ENCODE measurements at regions not wholly inside any gene's neighbourhood (a gene's known extent, or its start where the extent isn't known, plus 50 kb on each side); places are given as distances from the start of the nearest gene placed in this dataset.

- in situ Hi-C loops (cut with HindIII; ENCODE audit: low pct_unique_long_range_greater_than_20kb, low sequenced_read_pairs), result no loop called here
- no peak for TF ChIP-seq JUND (IDR thresholded peaks at IDR 0.05; ENCODE audit: low read depth)
- no peak for DNase-seq (ENCODE audit: low read depth in 1 of 2, low spot score in 1 of 2)
These were observed 57.1 kb upstream of the ATG10 start for GRCh38 chr5:81914696-81915095.

- no peak for DNase-seq (ENCODE audit: low read depth in 1 of 2, low spot score in 1 of 2)
- no peak for TF ChIP-seq JUND (IDR thresholded peaks at IDR 0.05; ENCODE audit: low read depth)
- in situ Hi-C loops (cut with HindIII; ENCODE audit: low pct_unique_long_range_greater_than_20kb, low sequenced_read_pairs), result no loop called here
These were observed 58.9 kb upstream of the ATG10 start for GRCh38 chr5:81912933-81913332.

GRCh38 chr5:81909677-81910076 is 62.1 kb upstream of the ATG10 start:
- TF ChIP-seq JUND (IDR thresholded peaks at IDR 0.05; ENCODE audit: low read depth), result no peak
- in situ Hi-C loops (cut with HindIII; ENCODE audit: low pct_unique_long_range_greater_than_20kb, low sequenced_read_pairs), result no loop called here

GRCh38 chr5:81908771-81909170 is 63.1 kb upstream of the ATG10 start:
- in situ Hi-C loops (cut with HindIII; ENCODE audit: low pct_unique_long_range_greater_than_20kb, low sequenced_read_pairs), result no loop called here
- DNase-seq (ENCODE audit: low read depth in 1 of 2, low spot score in 1 of 2), result no peak
- no peak for TF ChIP-seq JUND (IDR thresholded peaks at IDR 0.05; ENCODE audit: low read depth)

More at GRCh38 chr5:81909677-81910076, 62.1 kb upstream of the ATG10 start:
- DNase-seq (ENCODE audit: low read depth in 1 of 2, low spot score in 1 of 2), result no peak

GRCh38 chr5:81908044-81908443 is 63.8 kb upstream of the ATG10 start:
- TF ChIP-seq JUND (IDR thresholded peaks at IDR 0.05; ENCODE audit: low read depth), result no peak
- DNase-seq (ENCODE audit: low read depth in 1 of 2, low spot score in 1 of 2), result no peak
- in situ Hi-C loops (cut with HindIII; ENCODE audit: low pct_unique_long_range_greater_than_20kb, low sequenced_read_pairs), result no loop called here

GRCh38 chr5:81907012-81907635 is 64.7 kb upstream of the ATG10 start:
- no peak for TF ChIP-seq JUND (IDR thresholded peaks at IDR 0.05; ENCODE audit: low read depth)
- DNase-seq (ENCODE audit: low read depth in 1 of 2, low spot score in 1 of 2), result peak in 1 of 2 experiments; percentile 2
- in situ Hi-C loops (cut with HindIII; ENCODE audit: low pct_unique_long_range_greater_than_20kb, low sequenced_read_pairs), result no loop called here

- in situ Hi-C loops (cut with HindIII; ENCODE audit: low pct_unique_long_range_greater_than_20kb, low sequenced_read_pairs), result no loop called here
- no peak for DNase-seq (ENCODE audit: low read depth in 1 of 2, low spot score in 1 of 2)
- no peak for TF ChIP-seq JUND (IDR thresholded peaks at IDR 0.05; ENCODE audit: low read depth)
These were observed 65.7 kb upstream of the ATG10 start for GRCh38 chr5:81906086-81906485.

- in situ Hi-C loops (cut with HindIII; ENCODE audit: low pct_unique_long_range_greater_than_20kb, low sequenced_read_pairs), result no loop called here
- DNase-seq (ENCODE audit: low read depth in 1 of 2, low spot score in 1 of 2), result no peak
- TF ChIP-seq JUND (IDR thresholded peaks at IDR 0.05; ENCODE audit: low read depth), result no peak
These were observed 67.0 kb upstream of the ATG10 start for GRCh38 chr5:81904861-81905260.

GRCh38 chr5:81904166-81904565 is 67.7 kb upstream of the ATG10 start:
- in situ Hi-C loops (cut with HindIII; ENCODE audit: low pct_unique_long_range_greater_than_20kb, low sequenced_read_pairs), result no loop called here
- DNase-seq (ENCODE audit: low read depth in 1 of 2, low spot score in 1 of 2), result no peak
- TF ChIP-seq JUND (IDR thresholded peaks at IDR 0.05; ENCODE audit: low read depth), result no peak

- in situ Hi-C loops (cut with HindIII; ENCODE audit: low pct_unique_long_range_greater_than_20kb, low sequenced_read_pairs), result no loop called here
- DNase-seq (ENCODE audit: low read depth in 1 of 2, low spot score in 1 of 2), result no peak
- TF ChIP-seq JUND (IDR thresholded peaks at IDR 0.05; ENCODE audit: low read depth), result no peak
These were observed 70.2 kb upstream of the ATG10 start for GRCh38 chr5:81901586-81901985.

GRCh38 chr5:81899123-81899522 is 72.7 kb upstream of the ATG10 start:
- DNase-seq (ENCODE audit: low read depth in 1 of 2, low spot score in 1 of 2), result no peak
- in situ Hi-C loops (cut with HindIII; ENCODE audit: low pct_unique_long_range_greater_than_20kb, low sequenced_read_pairs), result no loop called here
- no peak for TF ChIP-seq JUND (IDR thresholded peaks at IDR 0.05; ENCODE audit: low read depth)

GRCh38 chr5:81898403-81898802 is 73.4 kb upstream of the ATG10 start:
- in situ Hi-C loops (cut with HindIII; ENCODE audit: low pct_unique_long_range_greater_than_20kb, low sequenced_read_pairs), result no loop called here
- DNase-seq (ENCODE audit: low read depth in 1 of 2, low spot score in 1 of 2), result no peak
- TF ChIP-seq JUND (IDR thresholded peaks at IDR 0.05; ENCODE audit: low read depth), result no peak

- DNase-seq (ENCODE audit: low read depth in 1 of 2, low spot score in 1 of 2), result no peak
- in situ Hi-C loops (cut with HindIII; ENCODE audit: low pct_unique_long_range_greater_than_20kb, low sequenced_read_pairs), result no loop called here
- TF ChIP-seq JUND (IDR thresholded peaks at IDR 0.05; ENCODE audit: low read depth), result no peak
These were observed 75.1 kb upstream of the ATG10 start for GRCh38 chr5:81896764-81897163.

- in situ Hi-C loops (cut with HindIII; ENCODE audit: low pct_unique_long_range_greater_than_20kb, low sequenced_read_pairs), result no loop called here
- TF ChIP-seq JUND (IDR thresholded peaks at IDR 0.05; ENCODE audit: low read depth), result no peak
These were observed 76.5 kb upstream of the ATG10 start for GRCh38 chr5:81895307-81895706.

More at GRCh38 chr5:81895307-81895706, 76.5 kb upstream of the ATG10 start:
- DNase-seq (ENCODE audit: low read depth in 1 of 2, low spot score in 1 of 2), result no peak
